Mucosa of rectum (tissue), 2 donors: ENCODE measurements at regions not wholly inside any gene's neighbourhood (a gene's known extent, or its start where the extent isn't known, plus 50 kb on each side); places are given as distances from the start of the nearest gene placed in this dataset.

Source experiments
- H3K27ac ChIP-seq, 2 donors: one replicate each; pipeline ENCODE4 v1.7.0; 2013; ENCODE audit warnings: inconsistent platforms in 2 of 2, low read depth in 2 of 2, low read length in 2 of 2
- H3K27me3 ChIP-seq, 2 donors: one replicate each; pipeline ENCODE4 v1.7.0; 2013; ENCODE audit warnings: low read length in 2 of 2; ENCODE audit not compliant: control insufficient read depth in 2 of 2, insufficient read depth in 2 of 2
- H3K36me3 ChIP-seq, 2 donors: one replicate each; pipeline ENCODE4 v1.7.0; 2013; ENCODE audit warnings: low read length in 2 of 2; ENCODE audit not compliant: control insufficient read depth in 2 of 2, insufficient read depth in 2 of 2
- H3K4me1 ChIP-seq, 2 donors: one replicate each; pipeline ENCODE4 v1.7.0; 2013; ENCODE audit warnings: low read length in 2 of 2, mild to moderate bottlenecking in 1 of 2; ENCODE audit not compliant: control insufficient read depth in 2 of 2, insufficient read depth in 2 of 2
- H3K4me3 ChIP-seq, 2 donors: one replicate each; pipeline ENCODE4 v1.7.0; 2013; ENCODE audit warnings: low read length in 2 of 2
- H3K9ac ChIP-seq, 2 donors: one replicate each; pipeline ENCODE4 v1.7.0; 2013; ENCODE audit warnings: low read length in 2 of 2, low read depth in 1 of 2, mild to moderate bottlenecking in 1 of 2
- H3K9me3 ChIP-seq, 2 donors: one replicate each; pipeline ENCODE4 v1.7.0; 2013; ENCODE audit warnings: low read length in 2 of 2; ENCODE audit not compliant: control insufficient read depth in 2 of 2
- donor health status: healthy.
- donor health status: Normal muscosa, but diverticular disease.

DNA sequence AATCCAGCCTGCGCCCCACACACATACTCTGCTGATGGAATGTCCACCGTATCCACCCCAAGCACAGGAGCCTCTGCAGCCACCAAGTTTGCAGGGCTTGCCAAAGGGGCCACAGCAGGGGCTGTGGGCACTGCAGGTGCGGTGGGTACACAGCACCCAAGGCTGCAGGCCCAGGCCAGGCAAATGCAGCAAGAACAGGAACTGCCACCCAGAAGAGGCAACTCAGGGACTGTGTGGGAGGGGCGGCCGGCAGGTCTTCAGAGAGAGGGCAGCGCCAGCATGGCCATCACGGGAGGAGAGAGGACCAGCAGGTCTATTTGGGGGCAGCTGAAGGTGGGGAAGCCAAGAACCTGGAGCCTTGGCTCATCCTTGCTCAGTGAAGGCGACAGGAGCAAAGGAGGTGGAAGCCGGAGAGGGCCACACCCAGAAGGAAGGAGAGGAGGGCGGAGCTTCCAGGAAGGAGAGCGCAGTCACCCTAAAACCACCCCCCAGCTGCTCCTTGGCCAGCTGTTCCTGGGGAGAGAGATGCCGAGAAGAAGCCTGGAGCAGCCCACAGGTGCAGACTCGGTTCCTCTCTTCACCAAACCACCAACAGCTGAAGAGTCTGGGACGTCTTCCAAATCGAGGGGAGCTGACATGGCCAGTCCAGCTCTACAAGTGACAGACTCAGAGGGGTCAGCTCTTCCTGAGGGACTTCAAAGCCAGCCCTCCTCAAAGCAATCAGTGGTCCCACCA lies 265.1 kb upstream of the CDYL start:
- H3K27me3 ChIP-seq: no peaks in the 10 kb centered on the region
- H3K4me1 ChIP-seq: no peaks in the 10 kb centered on the region
- no peak overlapping the region for H3K9ac ChIP-seq
- no peak overlapping the region for H3K27ac ChIP-seq
- no peaks in the 10 kb centered on the region for H3K9me3 ChIP-seq
- H3K36me3 ChIP-seq: no peaks in the 10 kb centered on the region
- H3K4me3 ChIP-seq: no peak overlapping the region

DNA sequence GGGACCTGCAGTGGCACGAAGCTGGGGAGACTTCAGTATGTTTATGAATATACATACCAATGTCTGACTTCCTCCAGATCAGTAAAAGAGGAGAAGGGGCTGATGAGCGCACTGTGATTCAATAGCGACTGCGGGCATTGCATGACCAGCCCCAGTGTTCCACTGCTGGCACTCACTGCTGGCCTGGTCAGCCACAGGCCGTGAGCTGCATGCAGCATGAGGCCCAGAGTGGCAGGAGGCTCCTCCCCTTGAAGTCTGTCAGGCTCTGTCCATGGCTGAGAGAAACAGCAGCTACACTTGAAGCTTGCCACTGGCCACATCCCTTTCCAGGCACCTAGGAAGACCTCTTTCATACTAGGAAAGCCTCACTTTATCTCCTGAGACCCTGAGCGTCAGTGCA lies 265.9 kb upstream of the CDYL start:
- Histone ChIP-seq H3K9ac (no peak overlapping the region), H3K27ac (no peak overlapping the region), H3K4me3 (no peak overlapping the region), H3K4me1 (no peaks in the 10 kb centered on the region), H3K36me3 (no peaks in the 10 kb centered on the region), H3K27me3 (no peaks in the 10 kb centered on the region), H3K9me3 (no peaks in the 10 kb centered on the region)

DNA sequence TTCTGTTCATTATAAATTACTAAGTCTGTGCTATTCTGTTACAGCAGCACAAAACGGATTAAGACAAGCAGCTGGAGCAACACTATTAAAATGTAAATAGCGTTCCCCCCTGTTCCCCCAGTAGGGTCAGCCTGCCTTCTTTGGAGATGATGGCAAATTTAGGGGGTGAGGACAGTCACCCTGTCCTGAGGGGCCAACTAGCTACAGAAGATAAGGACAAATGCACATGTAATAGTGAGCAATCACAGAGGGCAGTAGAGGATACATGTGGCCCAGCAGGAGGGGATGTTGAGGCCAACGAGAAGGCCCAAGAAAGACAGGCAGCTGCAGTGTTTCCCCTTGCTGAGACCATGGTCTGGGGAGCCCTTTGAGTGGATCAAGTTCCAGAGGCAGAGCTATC lies 266.7 kb upstream of the CDYL start:
- H3K9ac ChIP-seq: no peak overlapping the region
- no peak overlapping the region for H3K4me3 ChIP-seq
- no peaks in the 10 kb centered on the region for H3K36me3 ChIP-seq
- H3K9me3 ChIP-seq: no peaks in the 10 kb centered on the region
- no peaks in the 10 kb centered on the region for H3K4me1 ChIP-seq
- H3K27ac ChIP-seq: no peak overlapping the region
- H3K27me3 ChIP-seq: no peaks in the 10 kb centered on the region

- Histone ChIP-seq H3K27me3 (no peaks in the 10 kb centered on the region), H3K9ac (no peak overlapping the region), H3K27ac (no peak overlapping the region), H3K4me1 (no peaks in the 10 kb centered on the region), H3K4me3 (no peak overlapping the region), H3K9me3 (no peaks in the 10 kb centered on the region), H3K36me3 (no peaks in the 10 kb centered on the region)
Observed at GRCh38 chr6:4506792-4507191, 269.4 kb upstream of the CDYL start.

- Histone ChIP-seq H3K9me3 (no peaks in the 10 kb centered on the region), H3K27me3 (no peaks in the 10 kb centered on the region), H3K27ac (no peak overlapping the region), H3K36me3 (no peaks in the 10 kb centered on the region), H3K4me1 (no peaks in the 10 kb centered on the region), H3K9ac (no peak overlapping the region), H3K4me3 (no peak overlapping the region)
Observed at GRCh38 chr6:4506223-4506622, 270.0 kb upstream of the CDYL start.

- Histone ChIP-seq H3K9me3 (no peaks in the 10 kb centered on the region), H3K27ac (no peak overlapping the region), H3K27me3 (no peaks in the 10 kb centered on the region), H3K4me1 (no peaks in the 10 kb centered on the region), H3K36me3 (no peaks in the 10 kb centered on the region), H3K4me3 (no peak overlapping the region), H3K9ac (no peak overlapping the region)
Observed at GRCh38 chr6:4504700-4505099, 271.5 kb upstream of the CDYL start.

- Histone ChIP-seq H3K4me3 (no peak overlapping the region), H3K36me3 (no peaks in the 10 kb centered on the region), H3K27ac (no peak overlapping the region), H3K27me3 (no peaks in the 10 kb centered on the region), H3K4me1 (no peaks in the 10 kb centered on the region), H3K9ac (no peak overlapping the region), H3K9me3 (no peaks in the 10 kb centered on the region)
Observed at GRCh38 chr6:4503700-4504099, 272.5 kb upstream of the CDYL start.

GRCh38 chr6:4496284-4496683 lies 279.9 kb upstream of the CDYL start:
- no peaks in the 10 kb centered on the region for H3K4me1 ChIP-seq
- H3K9me3 ChIP-seq: no peaks in the 10 kb centered on the region
- H3K27ac ChIP-seq: no peak overlapping the region
- H3K9ac ChIP-seq: no peak overlapping the region
- no peak overlapping the region for H3K4me3 ChIP-seq
- H3K27me3 ChIP-seq: no peaks in the 10 kb centered on the region
- H3K36me3 ChIP-seq: no peaks in the 10 kb centered on the region

GRCh38 chr6:4491501-4492260 lies 284.5 kb upstream of the CDYL start:
- Histone ChIP-seq H3K4me3 (no peak overlapping the region), H3K9me3 (peaks cover 5 to 9% of the 10 kb centered on the region in 2 donors), H3K9ac (no peak overlapping the region), H3K4me1 (no peaks in the 10 kb centered on the region), H3K36me3 (no peaks in the 10 kb centered on the region), H3K27ac (no peak overlapping the region), H3K27me3 (no peaks in the 10 kb centered on the region)

GRCh38 chr6:4489538-4489937 lies 286.7 kb upstream of the CDYL start:
- Histone ChIP-seq H3K9ac (no peak overlapping the region), H3K27me3 (no peaks in the 10 kb centered on the region), H3K9me3 (peaks cover 5 to 9% of the 10 kb centered on the region in 2 donors), H3K4me3 (no peak overlapping the region), H3K27ac (no peak overlapping the region), H3K4me1 (no peaks in the 10 kb centered on the region), H3K36me3 (no peaks in the 10 kb centered on the region)
